Activated CD4-positive, alpha-beta T cell treated with anti-CD3 and anti-CD28 coated beads for 36 hours (primary cell): ENCODE measurements at regions not wholly inside any gene's neighbourhood (a gene's known extent, or its start where the extent isn't known, plus 50 kb on each side); places are given as distances from the start of the nearest gene placed in this dataset.

Experiments used
- ATAC-seq: fragments of 200-7000 bp; cut with Tn5 transposase; one replicate; pipeline ENCODE4 v1.10.0; 2021; ENCODE audit warnings: mild to moderate bottlenecking, moderate library complexity
- CTCF ChIA-PET: fragments of 350-600 bp; sonication (Branson Sonifier 250); formaldehyde crosslinking; loops from one replicate; lab custom pipeline; 2021; ENCODE audit warnings: antibody characterized with exemption; lab: Charles Lee
- POLR2A ChIA-PET: fragments of 350-600 bp; sonication (Branson Sonifier 250); formaldehyde crosslinking; loops from one replicate; lab custom pipeline; 2021; ENCODE audit warnings: antibody characterized with exemption, inconsistent platforms; lab: Charles Lee
- DNase-seq: peaks from one replicate; pipeline ENCODE4 v3.0.0-alpha.2; 2020
- H3K27ac Mint-ChIP-seq: one replicate; pipeline ENCODE4 v1.8.0; 2021; ENCODE audit warnings: mixed read lengths
- H3K27me3 Mint-ChIP-seq: one replicate; pipeline ENCODE4 v1.8.0; 2021; ENCODE audit warnings: mixed read lengths
- H3K36me3 Mint-ChIP-seq: one replicate; pipeline ENCODE4 v1.8.0; 2021; ENCODE audit warnings: low read depth, mixed read lengths
- H3K4me1 Mint-ChIP-seq: one replicate; pipeline ENCODE4 v1.8.0; 2021; ENCODE audit warnings: mixed read lengths
- H3K4me3 Mint-ChIP-seq: one replicate; pipeline ENCODE4 v1.8.0; 2021; ENCODE audit warnings: mild to moderate bottlenecking, moderate library complexity, mixed read lengths
- H3K9me3 Mint-ChIP-seq: one replicate; pipeline ENCODE4 v1.8.0; 2021; ENCODE audit warnings: low read depth, mixed read lengths
- intact Hi-C, 2 experiments: fragments of 100-400 bp; cut with DNase I in 1 of 2; cut with micrococcal nuclease in 1 of 2; formaldehyde crosslinking; loops; one replicate each; pipeline versions ENCODE4 v1.14.2 to v1.15.1; 2022 to 2024; cut with DNase I, micrococcal nuclease

GRCh38 chr4:158025131-158025530 is 147.7 kb downstream of the GASK1B start:
- CTCF ChIA-PET = no interaction called here
- intact Hi-C loops = no loop called here
- Mint-ChIP-seq H3K27ac (no peak overlapping the region), H3K27me3 (no peaks in the 10 kb centered on the region), H3K4me3 (no peak overlapping the region), H3K4me1 (no peaks in the 10 kb centered on the region), H3K36me3 (no peaks in the 10 kb centered on the region), H3K9me3 (peaks cover 2% of the 10 kb centered on the region)
- DNase-seq = no peak
- ATAC-seq = no peak
- POLR2A ChIA-PET = no interaction called here

DNA sequence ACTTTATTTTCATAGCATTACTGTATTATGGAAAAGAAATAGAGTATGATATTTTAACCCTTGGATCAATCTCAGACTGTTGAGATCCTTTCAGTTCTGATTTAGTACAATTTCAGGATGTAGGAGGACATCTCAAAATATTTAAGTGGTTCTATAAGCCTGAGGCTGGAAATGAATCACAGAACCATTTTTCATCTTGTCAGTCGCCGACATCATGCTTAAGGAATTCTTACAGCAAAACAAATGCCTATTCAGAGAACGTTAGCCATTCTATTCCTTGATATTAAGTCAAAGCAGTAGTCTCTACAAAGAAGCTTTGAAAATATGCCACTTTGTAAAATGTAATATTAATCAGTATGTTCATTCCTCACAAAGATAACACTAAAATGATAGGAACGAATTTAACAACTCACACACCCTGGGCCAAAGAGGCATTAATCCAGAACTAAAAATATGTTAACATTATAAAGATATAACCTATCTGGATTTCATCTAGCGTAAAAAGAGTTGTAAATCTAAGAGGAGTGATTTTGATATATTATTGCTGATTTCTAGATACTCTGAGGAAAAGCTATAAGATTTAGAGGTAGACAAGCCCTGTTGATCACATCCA is 152.0 kb downstream of the GASK1B start:
- no peak for ATAC-seq
- Mint-ChIP-seq H3K9me3 (no peaks in the 10 kb centered on the region), H3K27me3 (no peaks in the 10 kb centered on the region), H3K4me1 (no peaks in the 10 kb centered on the region), H3K36me3 (no peaks in the 10 kb centered on the region), H3K4me3 (no peak overlapping the region), H3K27ac (no peak overlapping the region)
- CTCF ChIA-PET = no interaction called here
- no peak for DNase-seq
- POLR2A ChIA-PET = no interaction called here
- intact Hi-C loops = no loop called here

GRCh38 chr4:158020176-158020575 is 152.6 kb downstream of the GASK1B start:
- CTCF ChIA-PET = no interaction called here
- H3K27me3 Mint-ChIP-seq = no peaks in the 10 kb centered on the region
- H3K27ac Mint-ChIP-seq = no peak overlapping the region
- ATAC-seq (no peak), DNase-seq (no peak)
- H3K4me3 Mint-ChIP-seq = no peak overlapping the region
- H3K9me3 Mint-ChIP-seq = no peaks in the 10 kb centered on the region
- POLR2A ChIA-PET = no interaction called here
- H3K36me3 Mint-ChIP-seq = no peaks in the 10 kb centered on the region
- intact Hi-C loops = no loop called here
- no peaks in the 10 kb centered on the region for H3K4me1 Mint-ChIP-seq

- H3K4me3 Mint-ChIP-seq = no peak overlapping the region
- ATAC-seq (no peak), DNase-seq (no peak)
- CTCF ChIA-PET = interaction anchor here (0.7 to 1.3 kb wide), 2 partner anchors 40 to 1200 kb away, joined by 3 to 4 read pairs; no protein-coding TSS in a partner anchor
- H3K27ac Mint-ChIP-seq = no peak overlapping the region
- no peaks in the 10 kb centered on the region for H3K4me1 Mint-ChIP-seq
- no peaks in the 10 kb centered on the region for H3K36me3 Mint-ChIP-seq
- intact Hi-C loops = no loop called here
- POLR2A ChIA-PET = no interaction called here
- H3K27me3 Mint-ChIP-seq = no peaks in the 10 kb centered on the region
- H3K9me3 Mint-ChIP-seq = no peaks in the 10 kb centered on the region
Measured at GRCh38 chr4:158018831-158019230, 154.0 kb downstream of the GASK1B start.

GRCh38 chr4:158018221-158018830 is 154.5 kb downstream of the GASK1B start:
- POLR2A ChIA-PET = no interaction called here
- Mint-ChIP-seq H3K36me3 (no peaks in the 10 kb centered on the region), H3K27me3 (no peaks in the 10 kb centered on the region), H3K4me1 (no peaks in the 10 kb centered on the region), H3K27ac (no peak overlapping the region), H3K9me3 (no peaks in the 10 kb centered on the region), H3K4me3 (no peak overlapping the region)
- DNase-seq (no peak), ATAC-seq (no peak)
- intact Hi-C loops = no loop called here
- CTCF ChIA-PET = interaction anchor here (0.7 to 1.3 kb wide), 2 partner anchors 39 to 1200 kb away, joined by 3 to 4 read pairs; no protein-coding TSS in a partner anchor

- no peak for ATAC-seq
- no peak for DNase-seq
- POLR2A ChIA-PET = no interaction called here
- intact Hi-C loops = no loop called here
- Mint-ChIP-seq H3K4me1 (no peaks in the 10 kb centered on the region), H3K27me3 (no peaks in the 10 kb centered on the region), H3K9me3 (no peaks in the 10 kb centered on the region), H3K4me3 (no peak overlapping the region), H3K36me3 (no peaks in the 10 kb centered on the region), H3K27ac (no peak overlapping the region)
- CTCF ChIA-PET = interaction anchor here (0.6 to 1.0 kb wide), 2 partner anchors 8 to 344 kb away, joined by 3 read pairs; no protein-coding TSS in a partner anchor
Measured at GRCh38 chr4:158016511-158016910, 156.3 kb downstream of the GASK1B start.

- no peak for ATAC-seq
- no peak for DNase-seq
- Mint-ChIP-seq H3K4me1 (no peaks in the 10 kb centered on the region), H3K27ac (no peak overlapping the region), H3K4me3 (no peak overlapping the region), H3K36me3 (no peaks in the 10 kb centered on the region), H3K27me3 (no peaks in the 10 kb centered on the region), H3K9me3 (no peaks in the 10 kb centered on the region)
- CTCF ChIA-PET = no interaction called here
- POLR2A ChIA-PET = no interaction called here
- intact Hi-C loops = no loop called here
Measured at GRCh38 chr4:158015241-158015640, 157.6 kb downstream of the GASK1B start.

GRCh38 chr4:158013858-158014257 is 159.0 kb downstream of the GASK1B start:
- H3K36me3 Mint-ChIP-seq = no peaks in the 10 kb centered on the region
- H3K27me3 Mint-ChIP-seq = peaks cover 2% of the 10 kb centered on the region
- H3K27ac Mint-ChIP-seq = no peak overlapping the region
- no peak overlapping the region for H3K4me3 Mint-ChIP-seq
- H3K9me3 Mint-ChIP-seq = no peaks in the 10 kb centered on the region
- no peaks in the 10 kb centered on the region for H3K4me1 Mint-ChIP-seq
- ChIA-PET POLR2A (no interaction called here), CTCF (interaction anchor here (0.5 to 1.2 kb wide), 2 partner anchors 10 to 118 kb away, joined by 3 to 4 read pairs; no protein-coding TSS in a partner anchor)
- ATAC-seq = no peak
- intact Hi-C loops = no loop called here
- DNase-seq = no peak

DNA sequence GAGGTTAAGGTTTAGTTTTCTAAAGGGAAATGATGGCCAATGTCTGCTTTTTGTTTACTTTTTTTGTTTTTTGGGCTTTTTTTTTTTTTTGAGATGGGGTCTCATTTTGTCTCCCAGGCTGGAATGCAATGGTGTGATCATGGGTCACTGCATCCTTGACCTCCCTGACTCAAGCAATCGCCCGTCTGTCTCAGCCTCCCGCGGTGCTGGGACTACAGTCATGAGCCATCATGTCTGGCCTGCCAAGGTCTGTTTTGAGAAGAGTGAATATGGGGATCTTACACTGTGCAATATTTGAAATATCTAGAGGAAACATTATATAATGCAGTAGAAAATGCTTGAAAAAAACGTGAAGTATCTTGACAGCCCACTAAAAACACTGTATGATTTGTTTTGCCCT is 162.5 kb downstream of the GASK1B start:
- Mint-ChIP-seq H3K36me3 (no peaks in the 10 kb centered on the region), H3K4me3 (no peak overlapping the region), H3K27ac (no peak overlapping the region), H3K4me1 (no peaks in the 10 kb centered on the region), H3K9me3 (no peaks in the 10 kb centered on the region), H3K27me3 (peaks cover 2% of the 10 kb centered on the region)
- ATAC-seq = no peak
- ChIA-PET CTCF (interaction anchor here (0.7 kb wide), 2 partner anchors 169 to 1473 kb away, joined by 3 to 4 read pairs; no protein-coding TSS in a partner anchor), POLR2A (no interaction called here)
- intact Hi-C loops = no loop called here
- no peak for DNase-seq

DNA sequence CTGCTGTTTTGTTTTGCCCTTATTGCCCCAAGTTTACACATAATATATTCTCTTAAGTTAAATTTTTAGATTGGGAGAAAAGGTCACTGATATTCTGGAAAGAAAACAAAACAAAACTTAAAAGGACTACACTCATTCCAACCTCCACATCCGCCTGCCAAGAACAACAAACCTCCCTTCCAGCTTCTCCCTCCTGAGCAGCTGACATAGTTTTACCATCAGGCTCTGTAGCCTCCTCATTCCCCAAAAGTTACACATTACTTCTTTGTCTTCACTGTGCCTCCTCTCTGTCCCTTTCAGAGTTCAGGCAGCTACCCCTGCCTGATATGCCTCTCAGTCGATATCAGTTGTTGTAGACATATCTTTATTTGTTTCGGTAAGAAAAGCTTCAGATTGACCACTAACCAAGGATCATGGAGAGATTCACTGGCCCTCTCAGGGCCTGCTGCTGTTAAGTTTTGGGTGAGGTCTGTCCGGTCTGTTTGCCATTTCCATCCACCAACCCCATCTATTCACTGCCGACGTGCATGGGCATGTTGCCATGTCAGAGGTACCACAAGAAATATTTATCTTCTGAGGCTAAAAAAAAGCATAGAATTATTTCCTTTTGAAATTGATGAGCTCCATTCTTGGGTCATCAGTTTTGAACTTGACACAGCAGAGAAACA is 164.1 kb downstream of the GASK1B start:
- ATAC-seq (no peak), DNase-seq (no peak)
- no peaks in the 10 kb centered on the region for H3K4me1 Mint-ChIP-seq
- no peaks in the 10 kb centered on the region for H3K36me3 Mint-ChIP-seq
- H3K4me3 Mint-ChIP-seq = no peak overlapping the region
- H3K27me3 Mint-ChIP-seq = peaks cover 3% of the 10 kb centered on the region
- no peak overlapping the region for H3K27ac Mint-ChIP-seq
- intact Hi-C loops = no loop called here
- CTCF ChIA-PET = interaction anchor here (1.2 kb wide), 1 partner anchor 8 kb away, joined by 3 read pairs; no protein-coding TSS in a partner anchor
- H3K9me3 Mint-ChIP-seq = no peaks in the 10 kb centered on the region
- POLR2A ChIA-PET = no interaction called here

- no peaks in the 10 kb centered on the region for H3K36me3 Mint-ChIP-seq
- H3K4me1 Mint-ChIP-seq = no peaks in the 10 kb centered on the region
- intact Hi-C loops = no loop called here
- POLR2A ChIA-PET = no interaction called here
- no peaks in the 10 kb centered on the region for H3K9me3 Mint-ChIP-seq
- no peak overlapping the region for H3K4me3 Mint-ChIP-seq
- peaks cover 3% of the 10 kb centered on the region for H3K27me3 Mint-ChIP-seq
- ATAC-seq = no peak
- H3K27ac Mint-ChIP-seq = no peak overlapping the region
- no peak for DNase-seq
- CTCF ChIA-PET = no interaction called here
Measured at GRCh38 chr4:158007566-158007965, 165.3 kb downstream of the GASK1B start.

DNA sequence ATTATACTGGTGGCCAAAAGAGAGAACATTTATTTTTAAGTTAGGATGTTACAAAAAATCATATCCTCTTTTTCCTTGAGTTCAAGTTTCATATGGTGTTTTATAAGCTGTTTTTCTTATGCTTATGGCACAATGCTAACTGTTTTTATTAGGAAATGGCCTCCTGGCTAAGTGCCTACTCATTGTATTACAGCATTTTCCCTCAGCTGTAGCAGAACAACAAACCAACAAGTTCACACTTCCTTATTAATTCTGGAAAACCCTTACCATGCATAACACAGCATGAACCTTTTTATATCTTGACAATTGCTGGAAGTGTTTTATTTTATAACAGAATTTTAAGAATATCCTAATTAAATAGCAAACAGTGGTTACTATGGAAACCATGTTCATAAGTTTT is 165.8 kb downstream of the GASK1B start:
- ChIA-PET POLR2A (no interaction called here), CTCF (no interaction called here)
- no peak overlapping the region for H3K4me3 Mint-ChIP-seq
- intact Hi-C loops = no loop called here
- peaks cover 6% of the 10 kb centered on the region for H3K27me3 Mint-ChIP-seq
- no peaks in the 10 kb centered on the region for H3K4me1 Mint-ChIP-seq
- DNase-seq (no peak), ATAC-seq (no peak)
- H3K27ac Mint-ChIP-seq = no peak overlapping the region
- H3K36me3 Mint-ChIP-seq = no peaks in the 10 kb centered on the region
- no peaks in the 10 kb centered on the region for H3K9me3 Mint-ChIP-seq
